CD4-positive, alpha-beta T cell (primary cell): ENCODE measurements at regions not wholly inside any gene's neighbourhood (a gene's known extent, or its start where the extent isn't known, plus 50 kb on each side); places are given as distances from the start of the nearest gene placed in this dataset.

Experiments used
- ATAC-seq: fragments of 200-7000 bp; cut with Tn5 transposase; one replicate; pipeline ENCODE4 v1.10.0; 2022; ENCODE audit warnings: mild to moderate bottlenecking; ENCODE audit not compliant: poor library complexity
- CTCF ChIA-PET: fragments of 350-600 bp; sonication (Branson Sonifier 250); formaldehyde crosslinking; loops from one replicate; lab custom pipeline; 2021; ENCODE audit warnings: antibody characterized with exemption, inconsistent platforms; lab: Charles Lee
- POLR2A ChIA-PET: fragments of 350-600 bp; sonication (Branson Sonifier 250); formaldehyde crosslinking; loops from one replicate; lab custom pipeline; 2021; ENCODE audit warnings: antibody characterized with exemption, inconsistent platforms; lab: Charles Lee
- DNase-seq, 14 experiments: peaks; one replicate each; pipeline ENCODE4 v3.0.0-alpha.2; 2013 to 2020; ENCODE audit warnings: mixed read lengths in 2 of 14
- H3K27ac ChIP-seq, 2 donors: one replicate each; pipeline versions ENCODE4 v1.5.1 to v1.7.0; 2013; ENCODE audit warnings: low read length in 2 of 2, low read depth in 1 of 2, mild to moderate bottlenecking in 1 of 2
- H3K27me3 ChIP-seq, 2 experiments: 1 replicate in 1 of 2; 2 replicates in 1 of 2; pipeline versions ENCODE4 v1.6.1 to v1.7.0; 2013; ENCODE audit warnings: low read length in 2 of 2, control low read depth in 1 of 2, mild to moderate bottlenecking in 1 of 2, moderate library complexity in 1 of 2; ENCODE audit not compliant: insufficient read depth in 2 of 2, control insufficient read depth in 1 of 2
- H3K36me3 ChIP-seq: one replicate; pipeline ENCODE4 v1.6.1; 2013; ENCODE audit warnings: low read length, control low read depth; ENCODE audit not compliant: insufficient read depth
- H3K4me1 ChIP-seq: one replicate; pipeline ENCODE4 v1.6.1; 2013; ENCODE audit warnings: low read length, control low read depth; ENCODE audit not compliant: insufficient read depth
- H3K4me3 ChIP-seq: one replicate; pipeline ENCODE4 v1.5.1; 2013; ENCODE audit warnings: mild to moderate bottlenecking, low read length, moderate library complexity
- H3K9me3 ChIP-seq, 2 experiments: 1 replicate in 1 of 2; 2 replicates in 1 of 2; pipeline versions ENCODE4 v1.6.1 to v1.7.0; 2013; ENCODE audit warnings: low read length in 2 of 2, mild to moderate bottlenecking in 2 of 2, control low read depth in 1 of 2, moderate library complexity in 1 of 2; ENCODE audit not compliant: control insufficient read depth in 1 of 2, insufficient read depth in 1 of 2
- H3K27ac Mint-ChIP-seq: one replicate; pipeline ENCODE4 v1.8.0; 2020; ENCODE audit warnings: mixed read lengths
- H3K27me3 Mint-ChIP-seq: one replicate; pipeline ENCODE4 v1.8.0; 2021; ENCODE audit warnings: mixed read lengths
- H3K36me3 Mint-ChIP-seq: one replicate; pipeline ENCODE4 v1.8.0; 2021; ENCODE audit warnings: low read depth, mixed read lengths
- H3K4me1 Mint-ChIP-seq: one replicate; pipeline ENCODE4 v1.8.0; 2021; ENCODE audit warnings: low read depth, mixed read lengths
- H3K4me3 Mint-ChIP-seq: one replicate; pipeline ENCODE4 v1.8.0; 2020; ENCODE audit warnings: mild to moderate bottlenecking, mixed read lengths
- H3K9me3 Mint-ChIP-seq: one replicate; pipeline ENCODE4 v1.8.0; 2020; ENCODE audit warnings: mixed read lengths
- intact Hi-C, 2 experiments: fragments of 100-400 bp; cut with DNase I in 1 of 2; cut with micrococcal nuclease in 1 of 2; formaldehyde crosslinking; loops; one replicate each; pipeline versions ENCODE4 v1.15.1 to v1.9.0; 2023 to 2025; cut with DNase I, micrococcal nuclease
- TF ChIP-seq, protein P1 (sequence below): fragments of 200-600 bp; IDR thresholded peaks from one replicate; pipeline ENCODE4 v1.8.0; 2022; ENCODE audit warnings: antibody characterized with exemption, mild to moderate bottlenecking

DNA sequence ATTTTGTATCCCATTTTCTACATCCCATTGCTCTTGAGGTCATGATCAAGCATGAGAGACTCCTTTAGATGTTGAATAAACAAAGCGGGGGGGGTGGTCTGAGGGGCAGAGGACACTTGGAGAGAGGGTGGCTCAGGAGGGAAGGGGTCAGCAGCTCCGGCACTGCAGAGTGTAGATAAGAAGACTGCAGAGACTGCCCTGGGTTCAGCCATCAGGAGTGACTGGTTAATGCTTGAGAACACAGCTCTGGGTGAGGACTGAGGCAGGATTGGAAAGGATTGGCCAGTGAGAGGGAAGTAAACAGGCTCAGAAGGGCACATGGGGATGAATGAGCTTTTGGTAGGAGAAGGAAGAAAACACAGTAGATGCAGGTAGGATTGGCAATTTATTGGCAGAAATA lies 205.3 kb upstream of the CNR1 start:
- H3K36me3 Mint-ChIP-seq = no peaks in the 10 kb centered on the region
- no peak overlapping the region for H3K27ac Mint-ChIP-seq
- peaks cover 24% of the 10 kb centered on the region for H3K27me3 Mint-ChIP-seq
- intact Hi-C loops = no loop called here
- TF ChIP-seq, protein P1, sequence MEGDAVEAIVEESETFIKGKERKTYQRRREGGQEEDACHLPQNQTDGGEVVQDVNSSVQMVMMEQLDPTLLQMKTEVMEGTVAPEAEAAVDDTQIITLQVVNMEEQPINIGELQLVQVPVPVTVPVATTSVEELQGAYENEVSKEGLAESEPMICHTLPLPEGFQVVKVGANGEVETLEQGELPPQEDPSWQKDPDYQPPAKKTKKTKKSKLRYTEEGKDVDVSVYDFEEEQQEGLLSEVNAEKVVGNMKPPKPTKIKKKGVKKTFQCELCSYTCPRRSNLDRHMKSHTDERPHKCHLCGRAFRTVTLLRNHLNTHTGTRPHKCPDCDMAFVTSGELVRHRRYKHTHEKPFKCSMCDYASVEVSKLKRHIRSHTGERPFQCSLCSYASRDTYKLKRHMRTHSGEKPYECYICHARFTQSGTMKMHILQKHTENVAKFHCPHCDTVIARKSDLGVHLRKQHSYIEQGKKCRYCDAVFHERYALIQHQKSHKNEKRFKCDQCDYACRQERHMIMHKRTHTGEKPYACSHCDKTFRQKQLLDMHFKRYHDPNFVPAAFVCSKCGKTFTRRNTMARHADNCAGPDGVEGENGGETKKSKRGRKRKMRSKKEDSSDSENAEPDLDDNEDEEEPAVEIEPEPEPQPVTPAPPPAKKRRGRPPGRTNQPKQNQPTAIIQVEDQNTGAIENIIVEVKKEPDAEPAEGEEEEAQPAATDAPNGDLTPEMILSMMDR = no peak
- H3K27me3 ChIP-seq = no peaks in the 10 kb centered on the region
- no peaks in the 10 kb centered on the region for H3K9me3 Mint-ChIP-seq
- no peaks in the 10 kb centered on the region for H3K36me3 ChIP-seq
- no peak overlapping the region for H3K4me3 ChIP-seq
- no peaks in the 10 kb centered on the region for H3K4me1 Mint-ChIP-seq
- H3K4me3 Mint-ChIP-seq = no peak overlapping the region
- ATAC-seq (no peak), DNase-seq (no peak)
- POLR2A ChIA-PET = no interaction called here
- no peaks in the 10 kb centered on the region for H3K4me1 ChIP-seq
- no peak overlapping the region for H3K27ac ChIP-seq
- H3K9me3 ChIP-seq = no peaks in the 10 kb centered on the region
- CTCF ChIA-PET = no interaction called here

DNA sequence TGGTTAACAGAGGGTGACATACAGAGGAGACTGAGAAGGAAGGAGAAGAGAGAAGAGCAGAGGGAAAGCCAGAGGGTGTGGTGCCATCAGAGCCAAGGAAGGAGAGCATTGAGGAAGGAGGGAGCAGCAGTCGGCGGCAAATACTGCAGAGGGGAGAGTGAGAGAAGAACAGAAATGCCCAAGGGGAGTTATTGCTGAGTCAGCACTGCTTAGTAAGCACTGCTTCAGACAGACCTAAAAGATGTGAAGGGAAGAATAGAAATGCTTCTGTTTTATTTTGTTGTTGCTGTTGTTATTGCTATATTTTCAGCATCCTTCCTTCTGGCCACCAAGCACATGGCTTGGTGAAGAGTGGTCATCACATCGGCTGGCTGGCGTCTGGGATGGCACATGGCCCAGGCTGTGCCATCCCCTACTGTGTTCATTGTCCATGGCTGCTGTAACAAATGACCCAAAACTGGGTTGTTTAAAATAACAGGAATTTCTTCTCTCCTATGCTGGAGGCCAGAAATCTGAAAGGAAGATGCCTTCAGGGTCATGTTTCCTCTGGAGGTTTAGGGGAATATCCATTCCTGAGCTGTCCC lies 204.1 kb upstream of the CNR1 start:
- Mint-ChIP-seq H3K27me3 (peaks cover 24% of the 10 kb centered on the region), H3K36me3 (no peaks in the 10 kb centered on the region), H3K4me1 (no peaks in the 10 kb centered on the region), H3K4me3 (no peak overlapping the region), H3K27ac (no peak overlapping the region), H3K9me3 (no peaks in the 10 kb centered on the region)
- Histone ChIP-seq H3K4me3 (no peak overlapping the region), H3K9me3 (no peaks in the 10 kb centered on the region), H3K4me1 (no peaks in the 10 kb centered on the region), H3K27me3 (no peaks in the 10 kb centered on the region), H3K27ac (no peak overlapping the region), H3K36me3 (no peaks in the 10 kb centered on the region)
- ATAC-seq (no peak), DNase-seq (no peak)
- POLR2A ChIA-PET = no interaction called here
- CTCF ChIA-PET = no interaction called here
- TF ChIP-seq, protein P1 = no peak
- intact Hi-C loops = no loop called here

DNA sequence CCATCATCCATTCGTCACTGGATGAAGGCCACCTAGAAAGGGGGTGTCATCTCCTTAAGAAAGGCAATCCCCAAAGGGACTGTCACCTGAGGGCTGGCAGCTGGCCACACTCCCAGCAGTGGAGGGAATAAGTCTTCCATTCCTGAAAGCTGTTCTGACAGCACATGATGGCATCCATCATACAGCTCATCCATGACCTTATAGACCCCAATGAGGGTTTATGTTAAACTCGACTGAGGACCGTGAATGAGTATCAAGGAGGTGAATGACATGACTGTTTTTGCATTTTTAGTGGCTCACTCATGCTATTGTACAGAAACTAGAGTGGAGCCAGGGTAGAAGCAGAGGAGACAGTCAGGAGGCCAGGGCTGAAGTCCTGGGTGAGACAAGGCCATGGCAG lies 203.1 kb upstream of the CNR1 start:
- Mint-ChIP-seq H3K9me3 (no peaks in the 10 kb centered on the region), H3K36me3 (no peaks in the 10 kb centered on the region), H3K27ac (no peak overlapping the region), H3K4me3 (no peak overlapping the region), H3K4me1 (no peaks in the 10 kb centered on the region), H3K27me3 (peaks cover 24% of the 10 kb centered on the region)
- ChIA-PET CTCF (no interaction called here), POLR2A (no interaction called here)
- no peaks in the 10 kb centered on the region for H3K27me3 ChIP-seq
- H3K36me3 ChIP-seq = no peaks in the 10 kb centered on the region
- H3K27ac ChIP-seq = no peak overlapping the region
- TF ChIP-seq, protein P1 = no peak
- no peaks in the 10 kb centered on the region for H3K9me3 ChIP-seq
- H3K4me3 ChIP-seq = no peak overlapping the region
- ATAC-seq = no peak
- no peak for DNase-seq
- intact Hi-C loops = no loop called here
- no peaks in the 10 kb centered on the region for H3K4me1 ChIP-seq
